Loucy (cell line): ENCODE measurements at regions not wholly inside any gene's neighbourhood (a gene's known extent, or its start where the extent isn't known, plus 50 kb on each side); places are given as distances from the start of the nearest gene placed in this dataset.

Experiments used
- H2AFZ ChIP-seq: fragments of 200-600 bp; sonication (generic); 2 replicates; pipeline ENCODE4 v1.6.0; 2016; ENCODE audit warnings: antibody characterized with exemption, mild to moderate bottlenecking, low read length, moderate library complexity
- H3F3A ChIP-seq: fragments of 200-600 bp; 2 replicates; pipeline ENCODE4 v1.6.0; 2016; ENCODE audit warnings: antibody characterized with exemption, low read depth, mild to moderate bottlenecking
- H3K27me3 ChIP-seq: fragments of 200-600 bp; sonication (generic); 2 replicates; pipeline ENCODE4 v1.6.1; 2014; ENCODE audit warnings: low read length, mild to moderate bottlenecking; ENCODE audit not compliant: insufficient read depth, poor library complexity, severe bottlenecking
- H3K36me3 ChIP-seq: fragments of 200-600 bp; sonication (generic); 2 replicates; pipeline ENCODE4 v1.6.1; 2016; ENCODE audit warnings: low read length; ENCODE audit not compliant: insufficient read depth
- H3K4me1 ChIP-seq: fragments of 200-600 bp; sonication (generic); 2 replicates; pipeline ENCODE4 v1.5.1; 2014; ENCODE audit warnings: low read length, mild to moderate bottlenecking; ENCODE audit not compliant: insufficient read depth, poor library complexity, severe bottlenecking
- H3K4me2 ChIP-seq: fragments of 200-600 bp; sonication (generic); 2 replicates; pipeline ENCODE4 v1.6.0; 2014; ENCODE audit warnings: antibody characterized with exemption, low read length, low read depth, mild to moderate bottlenecking; ENCODE audit not compliant: poor library complexity, severe bottlenecking
- H3K4me3 ChIP-seq: fragments of 200-600 bp; sonication (generic); 2 replicates; pipeline ENCODE4 v1.5.1; 2014; ENCODE audit warnings: low read length, mild to moderate bottlenecking, mixed read lengths; ENCODE audit not compliant: poor library complexity, severe bottlenecking
- H3K79me2 ChIP-seq: fragments of 200-600 bp; sonication (generic); 2 replicates; pipeline ENCODE4 v1.6.1; 2014; ENCODE audit warnings: low read length; ENCODE audit not compliant: insufficient read depth
- H3K9ac ChIP-seq: fragments of 200-600 bp; sonication (generic); 2 replicates; pipeline ENCODE4 v1.6.0; 2014; ENCODE audit warnings: mild to moderate bottlenecking, low read depth, low read length, moderate library complexity; ENCODE audit not compliant: poor library complexity, severe bottlenecking
- H3K9me2 ChIP-seq: fragments of 200-600 bp; sonication (generic); replicated peaks from 2 replicates; pipeline ENCODE4 v1.6.1; 2016; ENCODE audit warnings: low read depth, low read length, mixed read lengths
- H3K9me3 ChIP-seq: fragments of 200-600 bp; sonication (generic); 2 replicates; pipeline ENCODE4 v1.6.1; 2014; ENCODE audit warnings: mild to moderate bottlenecking, antibody characterized with exemption, low read length, low read depth; ENCODE audit not compliant: insufficient read depth
- H4K20me1 ChIP-seq: fragments of 200-600 bp; sonication (generic); 2 replicates; pipeline ENCODE4 v1.6.0; 2014; ENCODE audit warnings: antibody characterized with exemption, low read length, mild to moderate bottlenecking; ENCODE audit not compliant: insufficient read depth, poor library complexity, severe bottlenecking
- CTCF ChIP-seq: fragments of 200-600 bp; sonication (generic); conservative IDR thresholded peaks from 2 replicates; pipeline ENCODE4 v1.5.1; 2014; ENCODE audit warnings: mild to moderate bottlenecking, antibody characterized with exemption, low read length
- EZH2phosphoT487 ChIP-seq: fragments of 200-600 bp; IDR thresholded peaks from 2 replicates; pipeline ENCODE4 v1.6.1; 2018; ENCODE audit warnings: antibody characterized with exemption, mild to moderate bottlenecking, moderate library complexity, borderline replicate concordance

GRCh38 chr2:15833731-15834130, 106.6 kb upstream of the MYCN start:
- Histone ChIP-seq H3K4me2 (no peak overlapping the region), H3K36me3 (no peaks in the 10 kb centered on the region), H3F3A (no peaks in the 10 kb centered on the region), H3K4me1 (no peaks in the 10 kb centered on the region), H3K9me3 (no peaks in the 10 kb centered on the region), H3K79me2 (no peaks in the 10 kb centered on the region), H3K9ac (no peak overlapping the region), H3K4me3 (no peak overlapping the region), H3K9me2 (no peaks in the 10 kb centered on the region), H3K27me3 (no peaks in the 10 kb centered on the region), H4K20me1 (no peaks in the 10 kb centered on the region), H2AFZ (no peak overlapping the region)
- TF ChIP-seq CTCF = no peak
- no peak for TF ChIP-seq EZH2phosphoT487

- Histone ChIP-seq H3K9me3 (no peaks in the 10 kb centered on the region), H3K79me2 (no peaks in the 10 kb centered on the region), H2AFZ (no peak overlapping the region), H3K9ac (no peak overlapping the region), H3K27me3 (no peaks in the 10 kb centered on the region), H3K4me2 (no peak overlapping the region), H3K4me1 (no peaks in the 10 kb centered on the region), H3K9me2 (no peaks in the 10 kb centered on the region), H3K36me3 (no peaks in the 10 kb centered on the region), H4K20me1 (no peaks in the 10 kb centered on the region), H3F3A (no peaks in the 10 kb centered on the region), H3K4me3 (no peak overlapping the region)
- TF ChIP-seq CTCF (no peak), EZH2phosphoT487 (no peak)
Measured at GRCh38 chr2:15834381-15835031, 105.8 kb upstream of the MYCN start.

GRCh38 chr2:15835991-15836688, 104.2 kb upstream of the MYCN start:
- no peak overlapping the region for H3K9ac ChIP-seq
- no peak overlapping the region for H3K4me2 ChIP-seq
- H3F3A ChIP-seq = no peaks in the 10 kb centered on the region
- no peaks in the 10 kb centered on the region for H4K20me1 ChIP-seq
- H3K27me3 ChIP-seq = no peaks in the 10 kb centered on the region
- no peak overlapping the region for H3K4me3 ChIP-seq
- no peaks in the 10 kb centered on the region for H3K9me2 ChIP-seq
- H3K36me3 ChIP-seq = no peaks in the 10 kb centered on the region
- H3K9me3 ChIP-seq = no peaks in the 10 kb centered on the region
- TF ChIP-seq CTCF (no peak), EZH2phosphoT487 (no peak)
- H2AFZ ChIP-seq = no peak overlapping the region
- H3K79me2 ChIP-seq = no peaks in the 10 kb centered on the region
- H3K4me1 ChIP-seq = no peaks in the 10 kb centered on the region
